HG02852 (cell line): ENCODE measurements at regions not wholly inside any gene's neighbourhood (a gene's known extent, or its start where the extent isn't known, plus 50 kb on each side); places are given as distances from the start of the nearest gene placed in this dataset.
"Not testable (repeated sequence)": the region's sequence is repeated elsewhere in the genome, so short reads cannot be mapped to it uniquely, and the experiment has no call there.

Source experiments
- ATAC-seq: cut with Tn5 transposase; IDR thresholded peaks from one replicate; pipeline ENCODE4 v1.9.1; 2021; ENCODE audit warnings: mild to moderate bottlenecking, moderate library complexity; ENCODE audit not compliant: unreplicated experiment

GRCh38 chr7:76852362-76852761 lies 179.8 kb downstream of the SPDYE17 start:
- ATAC-seq, result not testable (repeated sequence)

- not testable (repeated sequence) for ATAC-seq
Measured at GRCh38 chr7:76851617-76852016, 180.5 kb downstream of the SPDYE17 start.

- not testable (repeated sequence) for ATAC-seq
Measured at GRCh38 chr7:76849887-76850563, 182.1 kb downstream of the SPDYE17 start.

GRCh38 chr7:76839879-76840278 lies 192.3 kb downstream of the SPDYE17 start:
- not testable (repeated sequence) for ATAC-seq

- not testable (repeated sequence) for ATAC-seq
Measured at GRCh38 chr7:76839214-76839613, 192.9 kb downstream of the SPDYE17 start.

GRCh38 chr7:76838357-76838756 lies 193.8 kb downstream of the SPDYE17 start:
- not testable (repeated sequence) for ATAC-seq

GRCh38 chr7:76829233-76829632 lies 202.2 kb upstream of the POMZP3 start:
- not testable (repeated sequence) for ATAC-seq

- not testable (repeated sequence) for ATAC-seq
Measured at GRCh38 chr7:76826181-76826580, 199.1 kb upstream of the POMZP3 start.

GRCh38 chr7:76809856-76810255 lies 182.8 kb upstream of the POMZP3 start:
- not testable (repeated sequence) for ATAC-seq

GRCh38 chr7:76807588-76808100 lies 180.6 kb upstream of the POMZP3 start:
- not testable (repeated sequence) for ATAC-seq

GRCh38 chr7:76806460-76806859 lies 179.4 kb upstream of the POMZP3 start:
- ATAC-seq, result not testable (repeated sequence)

- not testable (repeated sequence) for ATAC-seq
Measured at GRCh38 chr7:76806010-76806409, 178.9 kb upstream of the POMZP3 start.

GRCh38 chr7:76805262-76805661 lies 178.2 kb upstream of the POMZP3 start:
- not testable (repeated sequence) for ATAC-seq

- not testable (repeated sequence) for ATAC-seq
Measured at GRCh38 chr7:76797639-76798038, 170.6 kb upstream of the POMZP3 start.

- ATAC-seq, result not testable (repeated sequence)
Measured at GRCh38 chr7:76780693-76781092, 153.6 kb upstream of the POMZP3 start.

- not testable (repeated sequence) for ATAC-seq
Measured at GRCh38 chr7:76774279-76774678, 147.2 kb upstream of the POMZP3 start.

GRCh38 chr7:76771980-76772379 lies 144.9 kb upstream of the POMZP3 start:
- ATAC-seq, result not testable (repeated sequence)

- ATAC-seq, result not testable (repeated sequence)
Measured at GRCh38 chr7:76763977-76764376, 136.9 kb upstream of the POMZP3 start.

GRCh38 chr7:76760546-76761220 lies 133.6 kb upstream of the POMZP3 start:
- not testable (repeated sequence) for ATAC-seq

- not testable (repeated sequence) for ATAC-seq
Measured at GRCh38 chr7:76739538-76739937, 112.5 kb upstream of the POMZP3 start.

GRCh38 chr7:76736724-76737123 lies 109.6 kb upstream of the POMZP3 start:
- ATAC-seq, result not testable (repeated sequence)

- not testable (repeated sequence) for ATAC-seq
Measured at GRCh38 chr7:76736091-76736490, 109.0 kb upstream of the POMZP3 start.
